ENCODE measurements at regions not wholly inside any gene's neighbourhood (a gene's known extent, or its start where the extent isn't known, plus 50 kb on each side); places are given as distances from the start of the nearest gene placed in this dataset.
A peak's percentile ranks its signal among the peaks of the same experiment; 100 is the strongest.
"Not testable (repeated sequence)": the region's sequence is repeated elsewhere in the genome, so short reads cannot be mapped to it uniquely, and the experiment has no call there.

- no peak for DNase-seq
- no peak overlapping the region for H3K4me3 ChIP-seq (ENCODE audit: low read length)
- ATAC-seq, result no peak
- no peak overlapping the region for H3K4me2 ChIP-seq (ENCODE audit: low read length)
- TF ChIP-seq EZH2phosphoT487 (IDR thresholded peaks at IDR 0.05; ENCODE audit: borderline replicate concordance, low read length) (no peak), EZH2 (IDR thresholded peaks at IDR 0.05; ENCODE audit: low read length, unreplicated experiment) (no peak), CTCF (conservative IDR thresholded peaks at IDR 0.05; ENCODE audit: low read depth, low read length) (no peak)
- ChIA-PET POLR2A (ENCODE audit: unreplicated experiment) (no interaction called here), CTCF (no interaction called here)
- BruUV-seq (replicated peaks), result no TSS peak
- no peaks in the 10 kb centered on the region for H3K36me3 ChIP-seq (ENCODE audit: low read depth, low read length)
- no peak overlapping the region for H3K27ac ChIP-seq (ENCODE audit: low read length)
- no peaks in the 10 kb centered on the region for H3K9me3 ChIP-seq (ENCODE audit: low read length)
- no peaks in the 10 kb centered on the region for H3K4me1 ChIP-seq (ENCODE audit: insufficient read depth, low read length)
- H4K20me1 ChIP-seq (ENCODE audit: low read length), result no peaks in the 10 kb centered on the region
- intact Hi-C loops (cut with micrococcal nuclease), result no loop called here
- H3K9me2 ChIP-seq (replicated peaks; ENCODE audit: low read length), result no peaks in the 10 kb centered on the region
- no peaks in the 10 kb centered on the region for H3K79me2 ChIP-seq (ENCODE audit: low read length)
- no peak overlapping the region for H3K9ac ChIP-seq (ENCODE audit: low read length)
- H3K27me3 ChIP-seq (ENCODE audit: low read length), result no peaks in the 10 kb centered on the region
- no peak overlapping the region for H2AFZ ChIP-seq (ENCODE audit: low read length)
- no peaks in the 10 kb centered on the region for H3F3A ChIP-seq (ENCODE audit: low read length, unreplicated experiment)
Measured at GRCh38 chr5:50593681-50594080, 72.8 kb upstream of the PARP8 start.

GRCh38 chr5:50595199-50595598 lies 71.2 kb upstream of the PARP8 start:
- H3K4me2 ChIP-seq (ENCODE audit: low read length), result no peak overlapping the region
- no peak overlapping the region for H3K9ac ChIP-seq (ENCODE audit: low read length)
- no TSS peak for BruUV-seq (replicated peaks)

GRCh38 chr5:50601576-50601975 lies 64.9 kb upstream of the PARP8 start:
- DNase-seq; BruUV-seq (replicated peaks); H3K9me3 ChIP-seq (ENCODE audit: low read length); H3K4me3 ChIP-seq (ENCODE audit: low read length); H3K27ac ChIP-seq (ENCODE audit: low read length); intact Hi-C loops (cut with micrococcal nuclease); CTCF ChIA-PET; H3K9me2 ChIP-seq (replicated peaks; ENCODE audit: low read length); H3K27me3 ChIP-seq (ENCODE audit: low read length); H3K9ac ChIP-seq (ENCODE audit: low read length); POLR2A ChIA-PET (ENCODE audit: unreplicated experiment); H3F3A ChIP-seq (ENCODE audit: low read length, unreplicated experiment); H2AFZ ChIP-seq (ENCODE audit: low read length); H3K4me2 ChIP-seq (ENCODE audit: low read length); H3K36me3 ChIP-seq (ENCODE audit: low read depth, low read length); H3K79me2 ChIP-seq (ENCODE audit: low read length); H3K4me1 ChIP-seq (ENCODE audit: insufficient read depth, low read length); ATAC-seq; H4K20me1 ChIP-seq (ENCODE audit: low read length): not testable (repeated sequence)

More at GRCh38 chr5:50595199-50595598, 71.2 kb upstream of the PARP8 start:
- ATAC-seq (no peak), DNase-seq (peak; percentile 64)
- CTCF ChIA-PET, result no interaction called here
- H3K9me2 ChIP-seq (replicated peaks; ENCODE audit: low read length), result no peaks in the 10 kb centered on the region
- no peaks in the 10 kb centered on the region for H4K20me1 ChIP-seq (ENCODE audit: low read length)
- H3K9me3 ChIP-seq (ENCODE audit: low read length), result no peaks in the 10 kb centered on the region
- TF ChIP-seq CTCF (conservative IDR thresholded peaks at IDR 0.05; ENCODE audit: low read depth, low read length), result no peak
- TF ChIP-seq EZH2 (IDR thresholded peaks at IDR 0.05; ENCODE audit: low read length, unreplicated experiment), result no peak
- no peaks in the 10 kb centered on the region for H3K27me3 ChIP-seq (ENCODE audit: low read length)
- no peak overlapping the region for H2AFZ ChIP-seq (ENCODE audit: low read length)
- POLR2A ChIA-PET (ENCODE audit: unreplicated experiment), result no interaction called here
- no peaks in the 10 kb centered on the region for H3K4me1 ChIP-seq (ENCODE audit: insufficient read depth, low read length)
- H3F3A ChIP-seq (ENCODE audit: low read length, unreplicated experiment), result no peaks in the 10 kb centered on the region
- no peaks in the 10 kb centered on the region for H3K36me3 ChIP-seq (ENCODE audit: low read depth, low read length)
- H3K79me2 ChIP-seq (ENCODE audit: low read length), result no peaks in the 10 kb centered on the region
- H3K4me3 ChIP-seq (ENCODE audit: low read length), result no peak overlapping the region
- intact Hi-C loops (cut with micrococcal nuclease), result no loop called here
- H3K27ac ChIP-seq (ENCODE audit: low read length), result no peak overlapping the region

Data from PC-3 (cell line).